Nephron progenitor cell (in vitro differentiated cells): ENCODE measurements at regions not wholly inside any gene's neighbourhood (a gene's known extent, or its start where the extent isn't known, plus 50 kb on each side); places are given as distances from the start of the nearest gene placed in this dataset.
"Not testable (repeated sequence)": the region's sequence is repeated elsewhere in the genome, so short reads cannot be mapped to it uniquely, and the experiment has no call there.

ENCODE experiments used
- DNase-seq: peaks from one replicate; pipeline ENCODE4 v3.0.0; 2021
- H3K27ac Mint-ChIP-seq: 2 replicates; pipeline ENCODE4 v1.8.0; 2021; ENCODE audit warnings: mild to moderate bottlenecking, moderate library complexity, mixed read lengths
- H3K27me3 Mint-ChIP-seq: 2 replicates; pipeline ENCODE4 v1.8.0; 2021; ENCODE audit warnings: mild to moderate bottlenecking, low read depth, mixed read lengths; ENCODE audit not compliant: poor library complexity
- H3K36me3 Mint-ChIP-seq: 2 replicates; pipeline ENCODE4 v1.8.0; 2021; ENCODE audit warnings: low read depth, mixed read lengths
- H3K4me1 Mint-ChIP-seq: 2 replicates; pipeline ENCODE4 v1.8.0; 2021; ENCODE audit warnings: mixed read lengths
- H3K4me3 Mint-ChIP-seq: 2 replicates; pipeline ENCODE4 v1.8.0; 2021; ENCODE audit warnings: mild to moderate bottlenecking, moderate library complexity, mixed read lengths
- H3K9me3 Mint-ChIP-seq: 2 replicates; pipeline ENCODE4 v1.8.0; 2021; ENCODE audit warnings: mild to moderate bottlenecking, moderate library complexity, mixed read lengths
- TF ChIP-seq, protein P1 (sequence below): fragments of 200-600 bp; sonication (generic); IDR thresholded peaks from 2 replicates; pipeline ENCODE4 v1.5.0; 2021; ENCODE audit warnings: antibody characterized with exemption

GRCh38 chr5:19261879-19262278, 726.1 kb downstream of the CDH18 start:
- H3K36me3 Mint-ChIP-seq: no peaks in the 10 kb centered on the region
- no peak for DNase-seq
- no peak overlapping the region for H3K4me3 Mint-ChIP-seq
- no peaks in the 10 kb centered on the region for H3K4me1 Mint-ChIP-seq
- TF ChIP-seq, protein P1, sequence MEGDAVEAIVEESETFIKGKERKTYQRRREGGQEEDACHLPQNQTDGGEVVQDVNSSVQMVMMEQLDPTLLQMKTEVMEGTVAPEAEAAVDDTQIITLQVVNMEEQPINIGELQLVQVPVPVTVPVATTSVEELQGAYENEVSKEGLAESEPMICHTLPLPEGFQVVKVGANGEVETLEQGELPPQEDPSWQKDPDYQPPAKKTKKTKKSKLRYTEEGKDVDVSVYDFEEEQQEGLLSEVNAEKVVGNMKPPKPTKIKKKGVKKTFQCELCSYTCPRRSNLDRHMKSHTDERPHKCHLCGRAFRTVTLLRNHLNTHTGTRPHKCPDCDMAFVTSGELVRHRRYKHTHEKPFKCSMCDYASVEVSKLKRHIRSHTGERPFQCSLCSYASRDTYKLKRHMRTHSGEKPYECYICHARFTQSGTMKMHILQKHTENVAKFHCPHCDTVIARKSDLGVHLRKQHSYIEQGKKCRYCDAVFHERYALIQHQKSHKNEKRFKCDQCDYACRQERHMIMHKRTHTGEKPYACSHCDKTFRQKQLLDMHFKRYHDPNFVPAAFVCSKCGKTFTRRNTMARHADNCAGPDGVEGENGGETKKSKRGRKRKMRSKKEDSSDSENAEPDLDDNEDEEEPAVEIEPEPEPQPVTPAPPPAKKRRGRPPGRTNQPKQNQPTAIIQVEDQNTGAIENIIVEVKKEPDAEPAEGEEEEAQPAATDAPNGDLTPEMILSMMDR: no peak
- no peak overlapping the region for H3K27ac Mint-ChIP-seq
- no peaks in the 10 kb centered on the region for H3K27me3 Mint-ChIP-seq
- H3K9me3 Mint-ChIP-seq: no peaks in the 10 kb centered on the region

- Mint-ChIP-seq H3K27ac (no peak overlapping the region), H3K4me1 (no peaks in the 10 kb centered on the region), H3K27me3 (no peaks in the 10 kb centered on the region), H3K36me3 (no peaks in the 10 kb centered on the region), H3K4me3 (no peak overlapping the region), H3K9me3 (no peaks in the 10 kb centered on the region)
- TF ChIP-seq, protein P1: no peak
- DNase-seq: no peak
These were observed 723.2 kb downstream of the CDH18 start for GRCh38 chr5:19264821-19265220.

- Mint-ChIP-seq H3K27me3 (no peaks in the 10 kb centered on the region), H3K9me3 (no peaks in the 10 kb centered on the region), H3K4me3 (no peak overlapping the region), H3K36me3 (no peaks in the 10 kb centered on the region), H3K4me1 (no peaks in the 10 kb centered on the region), H3K27ac (no peak overlapping the region)
- DNase-seq: no peak
- TF ChIP-seq, protein P1: no peak
These were observed 721.2 kb downstream of the CDH18 start for GRCh38 chr5:19266791-19267190.

DNA sequence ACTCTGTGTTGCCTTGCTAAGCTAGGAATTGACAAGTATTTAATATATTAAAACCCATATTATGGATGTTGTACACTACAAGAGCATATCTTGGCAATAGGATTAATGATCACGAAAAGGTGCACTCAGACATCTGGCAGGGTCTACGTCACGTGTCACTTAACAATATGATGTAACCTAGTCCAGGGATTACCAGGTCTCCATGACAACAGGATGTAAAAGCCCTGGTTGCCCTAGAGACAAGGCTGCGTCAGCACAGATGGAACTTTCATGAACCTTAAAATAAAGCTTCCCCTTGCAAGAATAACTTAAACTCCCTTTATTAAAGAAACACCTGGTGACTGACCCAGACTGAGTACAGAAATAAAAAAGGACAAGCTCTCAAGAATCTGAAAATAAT, 717.8 kb downstream of the CDH18 start:
- no peak overlapping the region for H3K4me3 Mint-ChIP-seq
- TF ChIP-seq, protein P1: no peak
- no peaks in the 10 kb centered on the region for H3K27me3 Mint-ChIP-seq
- no peak for DNase-seq
- no peaks in the 10 kb centered on the region for H3K4me1 Mint-ChIP-seq
- no peaks in the 10 kb centered on the region for H3K36me3 Mint-ChIP-seq
- no peak overlapping the region for H3K27ac Mint-ChIP-seq
- H3K9me3 Mint-ChIP-seq: no peaks in the 10 kb centered on the region

GRCh38 chr5:19274578-19274977, 713.4 kb downstream of the CDH18 start:
- TF ChIP-seq, protein P1: no peak
- DNase-seq: no peak
- no peaks in the 10 kb centered on the region for H3K4me1 Mint-ChIP-seq
- no peak overlapping the region for H3K4me3 Mint-ChIP-seq
- peaks cover 8% of the 10 kb centered on the region for H3K9me3 Mint-ChIP-seq
- no peaks in the 10 kb centered on the region for H3K36me3 Mint-ChIP-seq
- H3K27me3 Mint-ChIP-seq: peaks cover 5% of the 10 kb centered on the region
- H3K27ac Mint-ChIP-seq: no peak overlapping the region

DNA sequence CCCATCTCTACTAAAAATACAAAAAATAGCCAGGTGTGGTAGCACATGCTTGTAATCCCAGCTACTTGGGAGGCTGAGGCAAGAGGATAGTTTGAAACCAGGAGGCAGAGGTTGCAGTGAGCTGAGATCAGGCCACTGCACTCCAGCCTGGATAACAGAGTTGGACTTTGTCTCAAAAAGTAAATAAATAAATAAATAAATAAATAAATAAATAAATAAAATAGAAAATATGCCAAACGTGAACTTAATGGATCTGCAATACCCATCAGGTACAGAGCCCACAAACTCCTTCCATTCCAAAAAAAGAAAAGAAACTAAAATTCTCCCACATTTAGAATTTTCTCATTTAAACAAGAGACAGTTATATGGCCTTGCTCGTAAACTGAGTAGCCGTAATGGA, 702.7 kb downstream of the CDH18 start:
- Mint-ChIP-seq H3K4me1 (no peaks in the 10 kb centered on the region), H3K27me3 (no peaks in the 10 kb centered on the region), H3K36me3 (no peaks in the 10 kb centered on the region), H3K9me3 (peaks cover 11% of the 10 kb centered on the region), H3K4me3 (no peak overlapping the region), H3K27ac (no peak overlapping the region)
- TF ChIP-seq, protein P1: no peak
- DNase-seq: no peak

- not testable (repeated sequence) for H3K4me1 Mint-ChIP-seq, H3K4me3 Mint-ChIP-seq, DNase-seq, H3K27me3 Mint-ChIP-seq, H3K27ac Mint-ChIP-seq, H3K36me3 Mint-ChIP-seq
- peaks cover 11% of the 10 kb centered on the region for H3K9me3 Mint-ChIP-seq
These were observed 700.3 kb downstream of the CDH18 start for GRCh38 chr5:19287548-19288277.

DNA sequence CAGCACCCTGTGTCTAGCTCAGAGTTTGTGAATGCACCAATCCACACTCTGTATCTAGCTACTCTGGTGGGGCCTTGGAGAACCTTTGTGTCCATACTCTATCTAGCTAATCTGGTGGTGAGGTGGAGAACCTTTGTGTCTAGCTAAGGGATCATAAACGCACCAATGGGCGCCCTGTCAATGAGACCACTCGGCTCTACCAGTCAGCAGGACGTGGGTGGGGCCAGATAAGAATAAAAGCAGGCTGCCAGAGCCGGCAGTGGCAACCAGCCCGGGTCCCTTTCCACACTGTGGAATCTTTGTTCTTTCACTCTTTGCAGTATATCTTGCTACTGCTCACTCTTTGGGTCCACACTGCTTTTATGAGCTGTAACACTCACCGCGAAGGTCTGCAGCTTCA, 699.7 kb downstream of the CDH18 start:
- not testable (repeated sequence) for H3K4me3 Mint-ChIP-seq, DNase-seq, H3K27me3 Mint-ChIP-seq, H3K36me3 Mint-ChIP-seq, H3K4me1 Mint-ChIP-seq, H3K27ac Mint-ChIP-seq
- H3K9me3 Mint-ChIP-seq: peaks cover 11% of the 10 kb centered on the region
